NCI-H1105 treated with DMSO at 0.1 percent for 48 hours (cell line): ENCODE measurements at regions not wholly inside any gene's neighbourhood (a gene's known extent, or its start where the extent isn't known, plus 50 kb on each side); places are given as distances from the start of the nearest gene placed in this dataset.

Experiments
- DNase-seq: peaks from one replicate; lab custom pipeline; 2025; lab: John Stamatoyannopoulos, UW

DNA sequence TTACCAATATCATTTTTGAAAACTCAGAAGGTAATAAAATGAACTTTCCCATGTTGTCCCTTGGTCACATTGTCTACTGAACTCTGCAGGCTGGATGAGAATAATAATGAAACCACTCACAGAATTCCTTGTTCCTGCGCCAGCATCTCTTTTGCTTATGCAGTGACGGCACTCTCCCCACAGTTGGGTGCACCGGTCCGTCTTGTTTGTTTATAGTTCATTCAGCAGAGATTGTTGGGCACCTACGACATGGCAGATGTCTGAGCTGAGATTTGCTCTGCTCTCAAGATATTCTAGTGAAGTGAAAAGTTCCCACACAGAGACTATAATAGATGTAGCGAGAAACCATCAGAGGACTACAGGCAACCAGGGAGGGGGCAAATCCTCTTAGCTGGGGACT, 375.7 kb upstream of the CDH11 start:
- no peak for DNase-seq

DNA sequence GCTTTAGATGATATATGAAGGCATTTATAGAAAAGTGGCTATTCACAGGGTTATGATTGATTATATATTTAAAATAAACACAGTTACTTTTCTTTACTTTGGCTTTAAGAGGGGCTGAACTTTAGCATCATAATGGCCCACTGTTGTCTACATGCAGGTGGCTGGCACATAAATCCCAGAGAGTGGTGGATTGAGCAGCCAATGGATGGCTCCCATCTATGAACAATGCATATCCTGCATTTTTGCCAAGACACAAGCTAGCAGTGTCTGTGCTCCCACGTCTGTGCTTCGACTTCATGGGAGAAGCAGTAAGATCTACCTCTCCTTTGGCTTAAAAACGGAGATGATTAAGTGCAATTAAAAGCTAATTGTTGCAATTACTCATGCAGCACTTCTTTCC, 373.2 kb upstream of the CDH11 start:
- DNase-seq, result no peak

DNA sequence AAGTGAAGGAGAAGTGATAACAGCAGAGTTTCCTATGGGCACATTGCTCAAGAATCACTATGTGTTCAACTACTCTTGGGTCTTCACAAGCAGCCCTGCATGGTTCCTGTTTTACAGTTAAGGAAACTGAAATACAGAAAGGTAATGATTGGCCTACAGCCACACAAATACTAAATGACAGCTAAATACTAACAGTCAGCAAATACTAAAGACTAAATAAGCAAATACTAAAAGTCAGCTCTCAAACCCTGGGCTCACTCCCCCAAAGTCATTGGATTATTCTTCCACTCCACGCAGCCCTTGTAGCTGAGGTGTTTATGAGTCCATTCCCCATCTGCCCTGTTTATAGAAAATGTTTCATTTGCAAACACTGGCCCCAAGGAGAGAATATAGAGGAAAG, 372.7 kb upstream of the CDH11 start:
- DNase-seq, result no peak

GRCh38 chr16:65494080-65494479, 372.2 kb upstream of the CDH11 start:
- no peak for DNase-seq

DNA sequence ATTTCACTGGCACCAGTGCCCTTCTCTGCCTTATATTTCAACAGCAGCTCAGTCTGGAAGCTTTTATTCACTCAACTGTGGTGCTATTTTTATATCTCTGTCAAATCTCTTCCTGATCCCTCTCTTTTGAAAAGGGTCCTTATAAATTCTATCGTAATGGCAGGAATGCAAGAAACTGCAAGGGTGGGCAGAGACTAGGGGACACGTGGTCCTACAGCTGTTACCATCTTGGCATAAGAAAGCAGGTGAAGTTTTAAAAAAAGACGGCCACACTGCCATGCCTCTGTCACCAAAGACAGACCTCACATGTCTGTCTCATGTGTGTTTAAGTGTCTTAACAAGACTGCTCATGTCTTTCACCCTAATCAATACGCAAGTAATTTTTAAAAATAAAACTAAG, 368.4 kb upstream of the CDH11 start:
- DNase-seq, result no peak

GRCh38 chr16:65489531-65490023, 367.7 kb upstream of the CDH11 start:
- DNase-seq, result no peak

GRCh38 chr16:65487231-65487630, 365.4 kb upstream of the CDH11 start:
- DNase-seq, result no peak

DNA sequence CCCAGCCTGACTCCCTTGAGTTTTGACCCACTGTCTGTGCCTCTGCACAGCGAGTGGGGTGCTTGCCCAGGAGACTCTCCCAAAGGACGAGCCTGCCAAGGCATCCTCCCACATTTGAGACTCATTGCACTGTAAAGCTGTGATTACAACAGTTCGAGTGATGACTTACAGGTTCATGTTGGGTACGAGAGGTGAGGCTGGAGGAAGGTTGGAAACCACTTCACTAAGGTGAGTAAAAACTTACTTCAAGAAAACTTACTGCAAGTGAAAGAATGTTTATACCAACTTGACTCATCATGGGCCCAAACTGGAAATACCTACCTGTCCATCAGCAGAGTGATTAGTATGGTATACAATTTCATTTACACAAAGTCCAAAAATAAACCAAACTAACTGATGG, 360.1 kb upstream of the CDH11 start:
- no peak for DNase-seq

DNA sequence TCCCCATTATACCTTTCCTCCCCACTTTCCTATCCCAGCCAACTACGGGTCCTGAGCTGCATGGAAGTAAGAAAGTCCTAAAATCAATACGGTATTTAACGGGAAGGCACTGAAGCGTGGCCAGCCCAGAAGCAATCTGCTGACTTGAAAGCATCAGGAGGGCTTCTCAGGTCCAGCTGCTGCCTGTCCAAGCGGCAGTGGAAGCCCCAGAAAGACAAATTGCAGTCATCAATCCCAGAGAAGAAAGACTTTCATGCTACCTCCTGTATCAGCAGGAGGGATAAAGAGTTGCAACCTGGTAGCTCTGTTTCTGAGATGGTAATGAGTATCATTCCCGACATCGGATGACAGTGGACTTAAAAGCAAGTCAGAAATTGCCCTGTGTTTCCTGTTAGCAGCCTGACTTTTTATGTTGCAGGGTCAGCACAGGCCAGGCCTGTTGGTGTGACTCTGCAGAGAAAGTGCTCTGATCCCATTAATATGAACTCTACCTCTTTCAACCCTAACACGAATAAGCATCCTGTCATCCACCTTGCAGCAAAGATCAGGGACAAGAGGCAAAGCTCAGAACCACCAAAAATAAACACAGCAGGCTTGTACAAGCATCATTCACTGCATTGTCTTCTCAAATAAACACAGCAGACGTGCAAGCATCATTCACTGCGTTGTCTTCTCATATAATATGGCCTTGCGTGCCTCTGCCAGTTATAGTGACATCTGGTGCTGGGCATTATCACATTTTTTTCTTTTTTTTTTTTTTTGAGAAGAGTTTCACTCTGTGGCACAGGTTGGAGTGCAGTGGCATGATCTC, 358.6 kb upstream of the CDH11 start:
- no peak for DNase-seq

DNA sequence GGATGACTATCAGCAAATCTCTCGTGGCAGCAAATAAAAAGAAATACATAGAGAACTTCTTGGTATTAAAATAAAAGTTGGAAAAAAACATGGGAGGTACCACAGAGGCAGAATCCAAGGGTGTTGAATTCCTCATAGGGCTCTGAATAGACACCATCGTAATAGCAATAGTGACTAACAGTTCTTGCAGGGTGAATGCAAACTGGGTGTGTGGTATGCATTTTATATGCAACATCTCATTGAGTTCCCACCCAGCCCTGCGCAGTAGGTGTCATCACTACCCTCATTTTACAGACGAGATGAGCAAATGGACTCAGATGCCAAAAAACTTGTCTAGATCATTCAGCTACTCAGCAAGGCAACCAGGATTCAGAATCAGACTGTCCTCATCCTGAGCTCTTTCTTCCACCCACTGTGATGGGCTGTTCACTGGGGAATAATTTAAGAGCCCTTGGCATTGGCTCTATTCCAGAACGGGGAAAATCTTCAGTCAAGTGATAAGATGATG, 354.6 kb upstream of the CDH11 start:
- DNase-seq, result no peak

DNA sequence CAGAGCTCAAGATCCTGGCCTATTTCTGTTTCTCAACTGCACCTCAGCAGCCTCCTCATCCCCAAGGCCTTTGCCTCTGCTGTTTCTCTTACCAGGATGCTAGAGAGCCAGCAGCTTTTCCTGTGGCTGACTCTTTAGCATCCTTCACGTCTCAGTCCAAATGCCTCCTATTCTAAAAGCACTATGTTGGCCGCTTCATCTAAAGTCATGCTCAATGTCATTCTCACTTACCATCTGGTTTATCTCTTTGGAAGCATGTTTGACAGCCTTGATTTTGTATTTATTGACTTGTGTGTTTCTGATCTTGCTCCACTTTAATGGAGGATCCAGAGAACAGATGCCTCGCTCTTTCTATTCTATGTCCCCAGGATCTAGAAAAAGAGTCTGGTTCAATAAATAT, 351.8 kb upstream of the CDH11 start:
- DNase-seq, result no peak

GRCh38 chr16:65469116-65469515, 347.3 kb upstream of the CDH11 start:
- no peak for DNase-seq

- DNase-seq, result no peak
These were observed 346.3 kb upstream of the CDH11 start for GRCh38 chr16:65468133-65468532.

DNA sequence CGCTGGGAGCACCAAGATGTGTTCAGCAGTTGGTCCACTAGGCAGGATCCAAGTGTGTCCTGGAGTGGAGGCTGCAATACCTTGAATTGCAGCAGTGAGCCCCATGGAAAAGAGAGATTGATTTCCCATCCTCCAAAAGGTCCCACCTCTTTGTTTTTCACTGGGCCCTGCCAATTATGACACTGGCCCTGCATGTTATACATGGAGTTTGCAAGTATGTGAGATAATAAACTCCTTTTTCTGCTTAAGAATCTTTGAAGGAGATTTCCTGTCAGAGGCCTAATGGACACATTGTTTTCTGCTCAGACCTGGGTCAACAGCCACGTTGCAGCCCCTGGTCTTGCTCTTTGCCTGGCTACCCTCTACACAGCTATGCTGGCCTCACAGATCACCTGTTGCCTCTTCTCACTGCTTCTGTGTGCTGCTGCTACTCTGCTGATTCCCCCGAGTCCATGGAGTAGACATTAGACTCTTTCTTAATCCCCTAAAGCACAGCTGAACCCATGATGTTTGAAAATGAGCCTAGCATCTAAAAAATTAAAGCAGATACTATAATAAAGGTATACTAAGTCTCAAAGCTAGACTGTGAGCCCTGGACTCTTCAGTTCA, 341.9 kb upstream of the CDH11 start:
- no peak for DNase-seq

- DNase-seq, result no peak
These were observed 335.2 kb upstream of the CDH11 start for GRCh38 chr16:65457084-65457483.

- no peak for DNase-seq
These were observed 333.9 kb upstream of the CDH11 start for GRCh38 chr16:65455761-65456160.

GRCh38 chr16:65453646-65454045, 331.8 kb upstream of the CDH11 start:
- no peak for DNase-seq

DNA sequence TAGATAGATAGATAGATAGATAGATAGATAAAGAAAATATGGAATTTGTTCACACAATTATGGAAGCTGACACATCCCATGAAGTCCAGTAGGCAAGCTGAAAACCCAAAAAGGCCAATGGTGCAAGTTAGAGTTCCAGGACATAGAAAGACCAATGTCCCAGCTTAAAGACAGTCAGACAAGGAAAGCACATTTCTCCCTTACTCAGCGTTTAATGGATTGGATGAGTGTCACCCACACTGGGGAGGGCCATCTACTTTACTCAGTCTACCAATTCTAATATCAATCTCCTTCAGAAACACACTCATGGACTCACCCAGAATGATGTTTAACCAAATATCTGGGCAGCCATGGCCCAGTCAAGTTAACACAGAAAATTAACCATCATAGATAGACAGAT, 327.7 kb upstream of the CDH11 start:
- no peak for DNase-seq

DNA sequence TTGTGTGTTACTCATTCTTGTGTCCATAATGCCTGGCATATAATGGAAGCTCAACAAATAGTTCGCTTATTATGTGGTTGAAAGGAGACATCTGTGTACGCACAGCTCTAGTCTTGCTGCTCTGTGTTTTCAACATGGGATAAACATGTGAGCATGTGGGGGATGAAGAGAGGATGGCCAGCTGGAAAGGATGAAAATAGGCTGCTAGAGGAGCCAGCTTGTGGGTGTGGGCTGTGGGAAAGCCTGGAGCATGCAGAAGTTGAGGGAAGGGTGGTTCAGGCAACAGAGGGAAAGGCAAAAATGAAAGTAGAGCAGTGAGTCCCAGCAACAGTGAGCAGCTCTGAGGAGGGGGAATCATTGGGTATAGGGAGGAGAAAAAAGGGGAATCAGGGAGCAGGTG, 324.6 kb upstream of the CDH11 start:
- DNase-seq, result no peak

- DNase-seq, result no peak
These were observed 323.7 kb upstream of the CDH11 start for GRCh38 chr16:65445313-65446260.

DNA sequence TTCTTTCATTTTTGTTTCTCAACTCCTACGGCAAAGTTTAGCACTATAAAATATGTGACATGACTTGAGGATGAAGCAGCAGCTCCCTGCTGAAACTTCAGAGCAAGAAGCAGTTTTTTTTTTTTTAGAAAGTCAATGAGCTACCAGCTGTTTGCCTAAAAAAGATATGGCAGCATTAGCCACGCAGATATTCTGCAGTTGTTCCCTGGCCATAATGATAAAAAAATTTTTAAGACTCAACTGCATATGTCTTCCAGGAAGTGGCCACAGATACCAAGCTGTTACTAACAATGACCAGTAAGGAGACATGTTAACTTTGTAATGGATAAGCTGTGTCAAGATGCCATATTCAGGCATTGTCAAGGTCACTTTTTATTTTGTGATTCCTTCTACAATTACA, 319.6 kb upstream of the CDH11 start:
- no peak for DNase-seq

DNA sequence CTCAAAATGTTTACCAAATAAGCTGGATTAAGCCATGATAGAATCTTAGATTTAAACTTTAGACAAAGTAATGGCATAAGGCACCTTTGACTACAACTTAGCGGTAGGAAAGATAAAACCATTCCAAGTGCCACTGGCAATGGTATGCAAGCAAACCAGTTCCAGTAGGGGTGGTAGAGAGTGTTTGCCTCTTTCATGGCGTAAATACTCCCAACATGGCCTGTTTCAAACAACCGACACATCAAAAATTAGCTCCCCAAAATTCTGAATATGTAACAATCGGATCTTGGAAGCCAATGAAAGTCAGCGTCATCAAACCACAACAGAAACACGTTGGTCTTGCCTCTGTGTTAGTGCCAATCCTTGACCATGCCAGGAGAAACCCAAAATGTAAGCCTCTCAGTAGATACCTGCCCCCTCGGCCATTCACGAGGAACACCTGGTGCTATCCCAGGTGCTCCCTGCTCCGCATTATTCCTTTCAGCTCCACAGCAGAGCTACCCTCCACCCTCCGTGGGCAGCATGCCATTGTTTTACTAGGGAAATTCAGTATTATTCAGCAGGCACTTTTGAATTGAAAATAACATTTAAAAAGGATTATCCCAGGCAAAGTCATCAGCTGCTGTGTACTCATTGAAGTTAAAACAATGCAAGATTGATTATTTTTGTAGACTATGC, 307.8 kb upstream of the CDH11 start:
- DNase-seq, result no peak
